ENCODE measurements at regions not wholly inside any gene's neighbourhood (a gene's known extent, or its start where the extent isn't known, plus 50 kb on each side); places are given as distances from the start of the nearest gene placed in this dataset.

GRCh38 chr20:22862671-22863230, 172.4 kb upstream of the SSTR4 start:
- no peak for DNase-seq

GRCh38 chr20:22863826-22864225, 171.3 kb upstream of the SSTR4 start:
- no peak for DNase-seq

- DNase-seq, result no peak
Measured at GRCh38 chr20:22866812-22867341, 168.2 kb upstream of the SSTR4 start.

GRCh38 chr20:22878166-22878565, 156.9 kb upstream of the SSTR4 start:
- no peak for DNase-seq

GRCh38 chr20:22880277-22880676, 154.8 kb upstream of the SSTR4 start:
- DNase-seq, result no peak

- DNase-seq, result no peak
Measured at GRCh38 chr20:22887796-22888195, 147.3 kb upstream of the SSTR4 start.

- DNase-seq, result no peak
Measured at GRCh38 chr20:22890594-22891300, 144.4 kb upstream of the SSTR4 start.

- DNase-seq, result no peak
Measured at GRCh38 chr20:22901164-22901563, 133.9 kb upstream of the SSTR4 start.

- DNase-seq, result no peak
Measured at GRCh38 chr20:22901921-22902320, 133.2 kb upstream of the SSTR4 start.

- no peak for DNase-seq
Measured at GRCh38 chr20:22904386-22904785, 130.7 kb upstream of the SSTR4 start.

- DNase-seq, result no peak
Measured at GRCh38 chr20:22904905-22905304, 130.2 kb upstream of the SSTR4 start.

- no peak for DNase-seq
Measured at GRCh38 chr20:22905658-22906057, 129.5 kb upstream of the SSTR4 start.

GRCh38 chr20:22908437-22908836, 126.7 kb upstream of the SSTR4 start:
- DNase-seq, result no peak

- no peak for DNase-seq
Measured at GRCh38 chr20:22908944-22909343, 126.2 kb upstream of the SSTR4 start.

GRCh38 chr20:22909436-22909835, 125.7 kb upstream of the SSTR4 start:
- no peak for DNase-seq

- DNase-seq, result no peak
Measured at GRCh38 chr20:22910287-22910852, 124.7 kb upstream of the SSTR4 start.

GRCh38 chr20:22914291-22914690, 120.8 kb upstream of the SSTR4 start:
- DNase-seq, result no peak

- DNase-seq, result no peak
Measured at GRCh38 chr20:22915512-22915911, 119.6 kb upstream of the SSTR4 start.

- DNase-seq, result no peak
Measured at GRCh38 chr20:22916021-22916842, 118.9 kb upstream of the SSTR4 start.

GRCh38 chr20:22918286-22918983, 116.7 kb upstream of the SSTR4 start:
- DNase-seq, result no peak

GRCh38 chr20:22920898-22921297, 114.2 kb upstream of the SSTR4 start:
- DNase-seq, result no peak

GRCh38 chr20:22921595-22922421, 113.3 kb upstream of the SSTR4 start:
- DNase-seq, result no peak

Data from activated CD4-positive, alpha-beta T cell treated with anti-CD3 and anti-CD28 coated beads for 1 hour (primary cell).